Mammary epithelial cell (primary cell): ENCODE measurements at regions not wholly inside any gene's neighbourhood (a gene's known extent, or its start where the extent isn't known, plus 50 kb on each side); places are given as distances from the start of the nearest gene placed in this dataset.

ENCODE experiments used
- CTCF ChIP-seq, 2 donors: IDR thresholded peaks in 1 of 2; conservative IDR thresholded peaks in 1 of 2; 2 replicates each; pipeline ENCODE4 v1.5.1; 2011 to 2012; ENCODE audit warnings: inconsistent platforms in 2 of 2, low read length in 2 of 2, mild to moderate bottlenecking in 2 of 2, control low read depth in 1 of 2, low read depth in 1 of 2; ENCODE audit not compliant: insufficient read depth in 1 of 2; ENCODE audit errors: extremely low read depth in 1 of 2
- EZH2 ChIP-seq: IDR thresholded peaks from 2 replicates; pipeline ENCODE4 v1.6.1; 2012; ENCODE audit warnings: low read length, inconsistent platforms, borderline replicate concordance

GRCh38 chr1:185388346-185388745 lies 71.3 kb upstream of the IVNS1ABP start:
- no peak for TF ChIP-seq CTCF (conservative IDR thresholded peaks at IDR 0.05 in 1 of 2, IDR thresholded peaks at IDR 0.05 in 1 of 2; ENCODE audit: extremely low read depth in 1 of 2, insufficient read depth in 1 of 2, low read depth in 1 of 2, low read length in 2 of 2)
- TF ChIP-seq EZH2: no peak
